Cardiac muscle cell (in vitro differentiated cells and primary cell): ENCODE measurements at regions not wholly inside any gene's neighbourhood (a gene's known extent, or its start where the extent isn't known, plus 50 kb on each side); places are given as distances from the start of the nearest gene placed in this dataset.

Experiments
- DNase-seq, 2 donors: peaks; one replicate each; pipeline versions ENCODE4 v3.0.0 to v3.0.0-alpha.2; 2010 to 2017; ENCODE audit warnings: low read depth in 1 of 2, low spot score in 1 of 2
- H3K27ac ChIP-seq: fragments of 200-600 bp; sonication (generic); 2 replicates; pipeline ENCODE4 v1.5.1; 2016
- H3K27me3 ChIP-seq: fragments of 200-600 bp; sonication (generic); 2 replicates; pipeline ENCODE4 v1.6.0; 2016; ENCODE audit warnings: control low read depth
- H3K36me3 ChIP-seq: fragments of 200-600 bp; sonication (generic); 2 replicates; pipeline ENCODE4 v1.5.1; 2016; ENCODE audit warnings: control low read depth
- H3K4me1 ChIP-seq: fragments of 200-600 bp; sonication (generic); 2 replicates; pipeline ENCODE4 v1.8.1; 2017; ENCODE audit warnings: low read depth, mild to moderate bottlenecking, mixed run types
- H3K4me3 ChIP-seq: fragments of 200-600 bp; sonication (generic); 2 replicates; pipeline ENCODE4 v1.5.1; 2016; ENCODE audit warnings: mild to moderate bottlenecking
- H3K9me3 ChIP-seq: fragments of 200-600 bp; sonication (generic); 2 replicates; pipeline ENCODE4 v1.5.1; 2017; ENCODE audit warnings: low read depth, mild to moderate bottlenecking, control low read depth
- CTCF ChIP-seq: IDR thresholded peaks from 2 replicates; pipeline ENCODE4 v1.5.1; 2012; ENCODE audit warnings: low read depth, mild to moderate bottlenecking, low read length

- no peak for DNase-seq
- no peak for TF ChIP-seq CTCF
- Histone ChIP-seq H3K4me1 (no peaks in the 10 kb centered on the region), H3K27ac (no peak overlapping the region), H3K27me3 (no peaks in the 10 kb centered on the region), H3K4me3 (no peak overlapping the region), H3K9me3 (no peaks in the 10 kb centered on the region), H3K36me3 (no peaks in the 10 kb centered on the region)
Observed at GRCh38 chr1:30335389-30335996, 387.9 kb downstream of the MATN1 start.

- no peak for DNase-seq
- Histone ChIP-seq H3K9me3 (no peaks in the 10 kb centered on the region), H3K4me1 (no peaks in the 10 kb centered on the region), H3K27me3 (no peaks in the 10 kb centered on the region), H3K36me3 (no peaks in the 10 kb centered on the region), H3K4me3 (no peak overlapping the region), H3K27ac (no peak overlapping the region)
- TF ChIP-seq CTCF: no peak
Observed at GRCh38 chr1:30334767-30335166, 388.6 kb downstream of the MATN1 start.

GRCh38 chr1:30332116-30333094 lies 391.0 kb downstream of the MATN1 start:
- H3K27me3 ChIP-seq: no peaks in the 10 kb centered on the region
- H3K27ac ChIP-seq: no peak overlapping the region
- no peaks in the 10 kb centered on the region for H3K9me3 ChIP-seq
- peak in 1 of 2 donors; percentile 63 for DNase-seq
- no peak overlapping the region for H3K4me3 ChIP-seq
- TF ChIP-seq CTCF: no peak
- H3K4me1 ChIP-seq: no peaks in the 10 kb centered on the region
- H3K36me3 ChIP-seq: no peaks in the 10 kb centered on the region

- DNase-seq: no peak
- Histone ChIP-seq H3K27ac (no peak overlapping the region), H3K4me3 (no peak overlapping the region), H3K9me3 (no peaks in the 10 kb centered on the region), H3K4me1 (no peaks in the 10 kb centered on the region), H3K36me3 (no peaks in the 10 kb centered on the region), H3K27me3 (no peaks in the 10 kb centered on the region)
- TF ChIP-seq CTCF: no peak
Observed at GRCh38 chr1:30331415-30332065, 391.8 kb downstream of the MATN1 start.

- no peak for TF ChIP-seq CTCF
- Histone ChIP-seq H3K9me3 (no peaks in the 10 kb centered on the region), H3K27ac (no peak overlapping the region), H3K27me3 (no peaks in the 10 kb centered on the region), H3K4me3 (no peak overlapping the region), H3K36me3 (no peaks in the 10 kb centered on the region), H3K4me1 (no peaks in the 10 kb centered on the region)
- no peak for DNase-seq
Observed at GRCh38 chr1:30330644-30331043, 392.7 kb downstream of the MATN1 start.
